Breast epithelium (tissue), 3 donors: ENCODE measurements at regions not wholly inside any gene's neighbourhood (a gene's known extent, or its start where the extent isn't known, plus 50 kb on each side); places are given as distances from the start of the nearest gene placed in this dataset.

Source experiments
- CTCF ChIP-seq, 3 donors: fragments of 450-650 bp; IDR thresholded peaks; one replicate each; pipeline ENCODE4 v1.5.1; 2016 to 2017; ENCODE audit warnings: antibody characterized with exemption in 3 of 3, mild to moderate bottlenecking in 3 of 3, moderate library complexity in 3 of 3
- POLR2A ChIP-seq: fragments of 450-650 bp; IDR thresholded peaks from one replicate; pipeline ENCODE4 v1.6.1; 2016; ENCODE audit warnings: antibody characterized with exemption, mild to moderate bottlenecking, moderate library complexity
- POLR2AphosphoS5 ChIP-seq, 3 donors: sonication (generic); formaldehyde crosslinking; IDR thresholded peaks; one replicate each; pipeline ENCODE4 v1.6.1; 2017; ENCODE audit warnings: antibody characterized with exemption in 3 of 3

GRCh38 chr6:85116475-85116874 is 333.4 kb upstream of the NT5E start:
- TF ChIP-seq CTCF (IDR thresholded peaks at IDR 0.05) (no peak), POLR2A (no peak), POLR2AphosphoS5 (IDR thresholded peaks at IDR 0.05) (no peak)
